ENCODE measurements at regions not wholly inside any gene's neighbourhood (a gene's known extent, or its start where the extent isn't known, plus 50 kb on each side); places are given as distances from the start of the nearest gene placed in this dataset.

DNA sequence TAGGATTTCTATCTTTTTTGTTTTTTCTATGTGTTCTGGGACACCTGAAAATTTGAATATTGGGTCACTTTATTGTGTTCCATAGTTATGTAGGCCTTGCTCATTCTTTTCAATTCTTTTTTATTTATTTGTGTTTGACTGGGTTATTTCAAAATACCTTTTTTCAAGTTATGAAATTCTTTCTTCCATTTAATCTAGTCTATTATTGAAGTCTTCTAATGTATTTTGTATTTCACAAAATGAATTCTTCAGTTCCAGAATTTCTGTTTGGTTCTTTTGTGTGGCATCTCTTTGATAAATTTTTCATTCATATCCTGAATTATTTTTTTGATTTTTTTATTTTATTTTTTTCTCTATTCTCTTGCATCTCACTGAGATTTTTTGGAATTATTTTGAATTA lies 628.8 kb downstream of the NR2F1-AS1 start:
- Mint-ChIP-seq H3K27me3 (ENCODE audit: low read depth in 2 of 2) (no peaks in the 10 kb centered on the region), H3K36me3 (peaks cover 15% of the 10 kb centered on the region), H3K4me3 (no peak overlapping the region), H3K4me1 (no peaks in the 10 kb centered on the region), H3K27ac (no peak overlapping the region), H3K9me3 (peaks cover 22 to 29% of the 10 kb centered on the region in 2 donors)
- ATAC-seq (no peak), DNase-seq (no peak)
- no peak overlapping the region for H3K4me3 ChIP-seq (ENCODE audit: low read length)
- no peaks in the 10 kb centered on the region for H3K36me3 ChIP-seq (ENCODE audit: control insufficient read depth, insufficient read depth, low read length)
- intact Hi-C loops (cut with micrococcal nuclease) = no loop called here
- no peak overlapping the region for H3K27ac ChIP-seq (ENCODE audit: low read length)
- peaks cover 11% of the 10 kb centered on the region for H3K9me3 ChIP-seq (ENCODE audit: control insufficient read depth, insufficient read depth, low read length)
- H3K4me1 ChIP-seq (ENCODE audit: control insufficient read depth, insufficient read depth, low read length) = no peaks in the 10 kb centered on the region
- no peaks in the 10 kb centered on the region for H3K27me3 ChIP-seq (ENCODE audit: control insufficient read depth, insufficient read depth, low read length)
- TF ChIP-seq, protein P1, sequence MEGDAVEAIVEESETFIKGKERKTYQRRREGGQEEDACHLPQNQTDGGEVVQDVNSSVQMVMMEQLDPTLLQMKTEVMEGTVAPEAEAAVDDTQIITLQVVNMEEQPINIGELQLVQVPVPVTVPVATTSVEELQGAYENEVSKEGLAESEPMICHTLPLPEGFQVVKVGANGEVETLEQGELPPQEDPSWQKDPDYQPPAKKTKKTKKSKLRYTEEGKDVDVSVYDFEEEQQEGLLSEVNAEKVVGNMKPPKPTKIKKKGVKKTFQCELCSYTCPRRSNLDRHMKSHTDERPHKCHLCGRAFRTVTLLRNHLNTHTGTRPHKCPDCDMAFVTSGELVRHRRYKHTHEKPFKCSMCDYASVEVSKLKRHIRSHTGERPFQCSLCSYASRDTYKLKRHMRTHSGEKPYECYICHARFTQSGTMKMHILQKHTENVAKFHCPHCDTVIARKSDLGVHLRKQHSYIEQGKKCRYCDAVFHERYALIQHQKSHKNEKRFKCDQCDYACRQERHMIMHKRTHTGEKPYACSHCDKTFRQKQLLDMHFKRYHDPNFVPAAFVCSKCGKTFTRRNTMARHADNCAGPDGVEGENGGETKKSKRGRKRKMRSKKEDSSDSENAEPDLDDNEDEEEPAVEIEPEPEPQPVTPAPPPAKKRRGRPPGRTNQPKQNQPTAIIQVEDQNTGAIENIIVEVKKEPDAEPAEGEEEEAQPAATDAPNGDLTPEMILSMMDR (IDR thresholded peaks at IDR 0.05) = no peak

DNA sequence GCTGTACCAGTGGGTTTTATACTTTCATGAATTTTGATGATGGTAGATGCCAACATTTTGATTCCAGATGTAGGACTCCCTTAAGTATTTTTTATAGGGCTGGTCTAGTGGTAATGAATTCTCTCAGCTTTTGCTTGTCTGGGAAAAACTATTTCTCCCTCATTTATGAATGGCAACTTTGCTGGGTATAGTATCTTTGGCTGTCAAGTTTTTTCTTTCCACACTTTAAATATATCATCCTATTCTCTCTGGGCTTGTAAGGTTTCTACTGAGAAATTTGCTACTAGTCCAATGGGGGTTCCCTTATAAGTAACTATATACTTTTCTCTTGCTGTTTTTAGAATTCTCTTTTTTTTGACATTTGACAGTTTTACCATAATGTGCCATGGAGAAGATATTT lies 629.3 kb downstream of the NR2F1-AS1 start:
- peaks cover 15% of the 10 kb centered on the region for H3K36me3 Mint-ChIP-seq
- H3K27me3 Mint-ChIP-seq (ENCODE audit: low read depth in 2 of 2) = no peaks in the 10 kb centered on the region
- no peaks in the 10 kb centered on the region for H3K4me1 Mint-ChIP-seq
- Histone ChIP-seq H3K27ac (ENCODE audit: low read length) (no peak overlapping the region), H3K9me3 (ENCODE audit: control insufficient read depth, insufficient read depth, low read length) (peaks cover 11% of the 10 kb centered on the region), H3K36me3 (ENCODE audit: control insufficient read depth, insufficient read depth, low read length) (no peaks in the 10 kb centered on the region), H3K4me1 (ENCODE audit: control insufficient read depth, insufficient read depth, low read length) (no peaks in the 10 kb centered on the region), H3K4me3 (ENCODE audit: low read length) (no peak overlapping the region), H3K27me3 (ENCODE audit: control insufficient read depth, insufficient read depth, low read length) (no peaks in the 10 kb centered on the region)
- DNase-seq (no peak), ATAC-seq (no peak)
- peaks cover 23 to 31% of the 10 kb centered on the region in 2 donors for H3K9me3 Mint-ChIP-seq
- TF ChIP-seq, protein P1 (IDR thresholded peaks at IDR 0.05) = no peak
- no peak overlapping the region for H3K27ac Mint-ChIP-seq
- intact Hi-C loops (cut with micrococcal nuclease) = no loop called here
- no peak overlapping the region for H3K4me3 Mint-ChIP-seq

DNA sequence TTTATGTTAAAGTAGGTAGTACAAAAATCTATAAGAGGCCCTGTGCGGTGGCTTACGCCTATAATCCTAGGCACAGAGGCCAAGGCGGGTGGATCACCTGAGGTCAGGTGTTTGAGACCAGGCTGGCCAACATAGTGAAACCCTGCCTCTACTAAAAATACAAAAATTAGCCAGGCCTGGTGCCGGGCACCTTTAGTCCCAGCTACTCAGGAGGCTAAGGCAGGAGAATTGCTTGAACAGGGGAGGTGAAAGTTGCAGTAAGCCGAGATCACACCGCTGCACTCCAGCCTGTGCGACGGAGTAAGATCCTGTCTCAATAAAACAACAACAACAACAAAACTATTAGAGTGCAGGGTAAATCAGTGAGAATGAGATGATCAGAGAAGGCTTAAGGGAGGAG lies 634.5 kb downstream of the NR2F1-AS1 start:
- no peaks in the 10 kb centered on the region for H3K27me3 ChIP-seq (ENCODE audit: control insufficient read depth, insufficient read depth, low read length)
- no peak for DNase-seq
- TF ChIP-seq, protein P1 (IDR thresholded peaks at IDR 0.05) = no peak
- no peaks in the 10 kb centered on the region for H3K36me3 ChIP-seq (ENCODE audit: control insufficient read depth, insufficient read depth, low read length)
- Mint-ChIP-seq H3K4me1 (no peaks in the 10 kb centered on the region), H3K27ac (no peak overlapping the region), H3K36me3 (peaks cover under 1% of the 10 kb centered on the region), H3K4me3 (no peak overlapping the region), H3K27me3 (ENCODE audit: low read depth in 2 of 2) (no peaks in the 10 kb centered on the region), H3K9me3 (peaks cover 13 to 15% of the 10 kb centered on the region in 2 donors)
- no peak for ATAC-seq
- 85% methylated on average over 4 of the region's 8 CpGs for WGBS (ENCODE audit: insufficient coverage)
- no peak overlapping the region for H3K4me3 ChIP-seq (ENCODE audit: low read length)
- intact Hi-C loops (cut with micrococcal nuclease) = no loop called here
- H3K27ac ChIP-seq (ENCODE audit: low read length) = no peak overlapping the region
- no peaks in the 10 kb centered on the region for H3K9me3 ChIP-seq (ENCODE audit: control insufficient read depth, insufficient read depth, low read length)
- H3K4me1 ChIP-seq (ENCODE audit: control insufficient read depth, insufficient read depth, low read length) = no peaks in the 10 kb centered on the region

DNA sequence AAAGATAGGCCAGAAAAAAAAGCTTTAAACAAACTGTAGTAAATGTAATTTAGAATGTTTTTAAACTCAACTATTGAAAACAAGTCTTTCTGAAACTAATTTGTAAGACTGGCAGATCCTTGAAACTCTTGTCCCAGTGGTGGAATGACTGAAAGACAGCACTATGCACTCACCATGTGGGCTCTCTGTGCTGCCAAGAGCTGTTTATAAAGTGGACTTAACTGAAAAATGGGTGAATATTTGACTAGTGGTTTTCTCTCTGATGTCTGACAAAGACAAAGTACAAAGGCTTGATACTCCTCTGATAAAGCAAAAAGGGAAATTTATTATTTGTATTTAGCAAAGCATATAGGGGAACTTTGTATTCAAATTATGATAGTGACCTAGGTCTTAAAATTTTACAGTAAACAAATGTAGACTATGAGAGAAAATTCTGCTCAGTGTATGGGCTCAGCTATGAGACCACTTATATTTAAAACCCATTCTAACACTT lies 635.4 kb downstream of the NR2F1-AS1 start:
- H3K4me3 ChIP-seq (ENCODE audit: low read length) = no peak overlapping the region
- Mint-ChIP-seq H3K4me3 (no peak overlapping the region), H3K36me3 (no peaks in the 10 kb centered on the region), H3K4me1 (no peaks in the 10 kb centered on the region), H3K27ac (no peak overlapping the region), H3K9me3 (peaks cover 10 to 14% of the 10 kb centered on the region in 2 donors), H3K27me3 (ENCODE audit: low read depth in 2 of 2) (no peaks in the 10 kb centered on the region)
- H3K27me3 ChIP-seq (ENCODE audit: control insufficient read depth, insufficient read depth, low read length) = no peaks in the 10 kb centered on the region
- intact Hi-C loops (cut with micrococcal nuclease) = no loop called here
- H3K27ac ChIP-seq (ENCODE audit: low read length) = no peak overlapping the region
- H3K4me1 ChIP-seq (ENCODE audit: control insufficient read depth, insufficient read depth, low read length) = no peaks in the 10 kb centered on the region
- H3K36me3 ChIP-seq (ENCODE audit: control insufficient read depth, insufficient read depth, low read length) = no peaks in the 10 kb centered on the region
- no peaks in the 10 kb centered on the region for H3K9me3 ChIP-seq (ENCODE audit: control insufficient read depth, insufficient read depth, low read length)
- DNase-seq = no peak
- ATAC-seq = no peak
- TF ChIP-seq, protein P1 (IDR thresholded peaks at IDR 0.05) = no peak
